Vagina (tissue), 2 donors: ENCODE measurements at regions not wholly inside any gene's neighbourhood (a gene's known extent, or its start where the extent isn't known, plus 50 kb on each side); places are given as distances from the start of the nearest gene placed in this dataset.

Experiments used
- CTCF ChIP-seq, 3 experiments: fragments of 450-650 bp in 2 of 3; fragments of 200-600 bp in 1 of 3; sonication (generic) in 1 of 3; IDR thresholded peaks; one replicate each; pipeline ENCODE4 v1.5.1; 2017 to 2019; ENCODE audit warnings: antibody characterized with exemption in 3 of 3, mild to moderate bottlenecking in 2 of 3, moderate library complexity in 2 of 3
- POLR2A ChIP-seq, 2 donors: fragments of 450-650 bp; IDR thresholded peaks; one replicate each; pipeline ENCODE4 v1.6.1; 2017; ENCODE audit warnings: antibody characterized with exemption in 2 of 2, mild to moderate bottlenecking in 2 of 2, moderate library complexity in 2 of 2
- POLR2AphosphoS5 ChIP-seq, 2 donors: sonication (generic); formaldehyde crosslinking; IDR thresholded peaks; one replicate each; pipeline ENCODE4 v1.9.0; 2017; ENCODE audit warnings: antibody characterized with exemption in 2 of 2, mild to moderate bottlenecking in 2 of 2, low read depth in 1 of 2; ENCODE audit not compliant: insufficient read depth in 1 of 2

GRCh38 chr5:87791869-87792268 is 379.1 kb upstream of the CCNH start:
- TF ChIP-seq POLR2A (IDR thresholded peaks at IDR 0.05) = no peak
- TF ChIP-seq CTCF (IDR thresholded peaks at IDR 0.05) = no peak
- TF ChIP-seq POLR2AphosphoS5 (IDR thresholded peaks at IDR 0.05; ENCODE audit: insufficient read depth in 1 of 2, low read depth in 1 of 2) = no peak
